Astrocyte (in vitro differentiated cells and primary cell): ENCODE measurements at regions not wholly inside any gene's neighbourhood (a gene's known extent, or its start where the extent isn't known, plus 50 kb on each side); places are given as distances from the start of the nearest gene placed in this dataset.

Source experiments
- CTCF ChIP-seq: IDR thresholded peaks from 2 replicates; pipeline ENCODE4 v1.5.1; 2011; ENCODE audit warnings: low read depth, mild to moderate bottlenecking, inconsistent platforms, low read length, moderate library complexity; ENCODE audit not compliant: insufficient read depth
- EZH2 ChIP-seq: IDR thresholded peaks from 2 replicates; pipeline ENCODE4 v1.6.1; 2012; ENCODE audit warnings: mild to moderate bottlenecking, low read length, inconsistent platforms; ENCODE audit not compliant: insufficient read depth

- no peak for TF ChIP-seq CTCF
- TF ChIP-seq EZH2: no peak
Measured at GRCh38 chr3:159806412-159806811, 182.2 kb upstream of the IL12A start.
